IPS-20b (cell line): ENCODE measurements at regions not wholly inside any gene's neighbourhood (a gene's known extent, or its start where the extent isn't known, plus 50 kb on each side); places are given as distances from the start of the nearest gene placed in this dataset.

Experiments
- H3K27ac ChIP-seq: one replicate; pipeline ENCODE4 v1.5.1; 2013; ENCODE audit warnings: low read length
- H3K27me3 ChIP-seq: 2 replicates; pipeline ENCODE4 v1.6.1; 2013; ENCODE audit warnings: mild to moderate bottlenecking, low read length, inconsistent platforms; ENCODE audit not compliant: insufficient read depth
- H3K36me3 ChIP-seq: 2 replicates; pipeline ENCODE4 v1.6.1; 2013; ENCODE audit warnings: low read depth, mild to moderate bottlenecking, inconsistent platforms, low read length, moderate library complexity; ENCODE audit not compliant: insufficient read depth
- H3K4me1 ChIP-seq: 2 replicates; pipeline ENCODE4 v1.6.1; 2013; ENCODE audit warnings: mild to moderate bottlenecking, control low read depth, inconsistent platforms, low read length, moderate library complexity; ENCODE audit not compliant: insufficient read depth
- H3K4me3 ChIP-seq: 2 replicates; pipeline ENCODE4 v1.5.1; 2013; ENCODE audit warnings: mild to moderate bottlenecking, low read length, inconsistent platforms
- H3K9ac ChIP-seq: 2 replicates; pipeline ENCODE4 v1.6.1; 2013; ENCODE audit warnings: low read depth, mild to moderate bottlenecking, inconsistent platforms, low read length, moderate library complexity
- H3K9me3 ChIP-seq: 2 replicates; pipeline ENCODE4 v1.6.1; 2013; ENCODE audit warnings: mild to moderate bottlenecking, low read depth, low read length, inconsistent platforms; ENCODE audit not compliant: insufficient read depth

GRCh38 chr4:123286903-123287466 lies 109.6 kb upstream of the SPRY1 start:
- no peaks in the 10 kb centered on the region for H3K36me3 ChIP-seq
- peaks cover 13% of the 10 kb centered on the region; the same call in 1 of the 2 replicates for H3K9me3 ChIP-seq
- H3K27me3 ChIP-seq: no peaks in the 10 kb centered on the region
- no peak overlapping the region for H3K9ac ChIP-seq
- no peak overlapping the region for H3K4me3 ChIP-seq
- no peaks in the 10 kb centered on the region for H3K4me1 ChIP-seq
- H3K27ac ChIP-seq: no peak overlapping the region

- Histone ChIP-seq H3K4me1 (no peaks in the 10 kb centered on the region), H3K4me3 (no peak overlapping the region), H3K36me3 (no peaks in the 10 kb centered on the region), H3K9me3 (peaks cover 14% of the 10 kb centered on the region; the same call in 1 of the 2 replicates), H3K27ac (no peak overlapping the region), H3K27me3 (no peaks in the 10 kb centered on the region), H3K9ac (no peak overlapping the region)
Measured at GRCh38 chr4:123288309-123289025, 108.1 kb upstream of the SPRY1 start.

GRCh38 chr4:123291329-123291728 lies 105.3 kb upstream of the SPRY1 start:
- peaks cover 14% of the 10 kb centered on the region; the same call in 1 of the 2 replicates for H3K9me3 ChIP-seq
- no peaks in the 10 kb centered on the region for H3K36me3 ChIP-seq
- no peak overlapping the region for H3K4me3 ChIP-seq
- H3K9ac ChIP-seq: no peak overlapping the region
- no peak overlapping the region for H3K27ac ChIP-seq
- no peaks in the 10 kb centered on the region for H3K27me3 ChIP-seq
- no peaks in the 10 kb centered on the region for H3K4me1 ChIP-seq

- no peaks in the 10 kb centered on the region for H3K36me3 ChIP-seq
- no peak overlapping the region for H3K4me3 ChIP-seq
- no peaks in the 10 kb centered on the region for H3K27me3 ChIP-seq
- H3K4me1 ChIP-seq: peaks cover 24% of the 10 kb centered on the region; the same call in 1 of the 2 replicates
- no peaks in the 10 kb centered on the region for H3K9me3 ChIP-seq
- no peak overlapping the region for H3K27ac ChIP-seq
- H3K9ac ChIP-seq: no peak overlapping the region
Measured at GRCh38 chr4:123297836-123298235, 98.8 kb upstream of the SPRY1 start.

GRCh38 chr4:123298261-123298660 lies 98.3 kb upstream of the SPRY1 start:
- Histone ChIP-seq H3K9me3 (no peaks in the 10 kb centered on the region), H3K36me3 (no peaks in the 10 kb centered on the region), H3K27ac (no peak overlapping the region)

GRCh38 chr4:123298801-123299200 lies 97.8 kb upstream of the SPRY1 start:
- H3K4me1 ChIP-seq: peaks cover 27% of the 10 kb centered on the region; the same call in 1 of the 2 replicates
- H3K9me3 ChIP-seq: no peaks in the 10 kb centered on the region
- H3K36me3 ChIP-seq: no peaks in the 10 kb centered on the region
- H3K27me3 ChIP-seq: no peaks in the 10 kb centered on the region
- H3K9ac ChIP-seq: no peak overlapping the region
- H3K4me3 ChIP-seq: no peak overlapping the region
- H3K27ac ChIP-seq: no peak overlapping the region

More at GRCh38 chr4:123298261-123298660, 98.3 kb upstream of the SPRY1 start:
- no peak overlapping the region for H3K4me3 ChIP-seq
- no peak overlapping the region for H3K9ac ChIP-seq
- no peaks in the 10 kb centered on the region for H3K27me3 ChIP-seq
- H3K4me1 ChIP-seq: peaks cover 24% of the 10 kb centered on the region; the same call in 1 of the 2 replicates

- Histone ChIP-seq H3K27me3 (no peaks in the 10 kb centered on the region), H3K27ac (no peak overlapping the region), H3K36me3 (no peaks in the 10 kb centered on the region), H3K4me3 (no peak overlapping the region), H3K9me3 (no peaks in the 10 kb centered on the region), H3K9ac (no peak overlapping the region), H3K4me1 (peaks cover 29% of the 10 kb centered on the region; the same call in 1 of the 2 replicates)
Measured at GRCh38 chr4:123299212-123299691, 97.3 kb upstream of the SPRY1 start.

- Histone ChIP-seq H3K4me3 (no peak overlapping the region), H3K9ac (no peak overlapping the region), H3K4me1 (peaks cover 40% of the 10 kb centered on the region; the same call in 1 of the 2 replicates)
Measured at GRCh38 chr4:123300222-123301039, 96.2 kb upstream of the SPRY1 start.

GRCh38 chr4:123301923-123302322 lies 94.7 kb upstream of the SPRY1 start:
- Histone ChIP-seq H3K27ac (no peak overlapping the region), H3K36me3 (no peaks in the 10 kb centered on the region), H3K9ac (no peak overlapping the region), H3K4me3 (no peak overlapping the region), H3K9me3 (no peaks in the 10 kb centered on the region), H3K27me3 (peaks cover 15% of the 10 kb centered on the region), H3K4me1 (peaks cover 44% of the 10 kb centered on the region; the same call in 1 of the 2 replicates)

More at GRCh38 chr4:123300222-123301039, 96.2 kb upstream of the SPRY1 start:
- Histone ChIP-seq H3K27ac (no peak overlapping the region), H3K27me3 (peaks cover 7% of the 10 kb centered on the region), H3K36me3 (no peaks in the 10 kb centered on the region), H3K9me3 (no peaks in the 10 kb centered on the region)

- H3K4me1 ChIP-seq: peaks cover 32% of the 10 kb centered on the region; the same call in 1 of the 2 replicates
- H3K9ac ChIP-seq: no peak overlapping the region; the same call in 1 of the 2 replicates
- H3K9me3 ChIP-seq: peaks cover 3% of the 10 kb centered on the region; the same call in 1 of the 2 replicates
- peak overlapping the region; percentile 37; the same call in 1 of the 2 replicates for H3K4me3 ChIP-seq
- H3K27ac ChIP-seq: no peak overlapping the region
- peaks cover 15% of the 10 kb centered on the region for H3K27me3 ChIP-seq
- H3K36me3 ChIP-seq: peaks cover 4% of the 10 kb centered on the region; the same call in 1 of the 2 replicates
Measured at GRCh38 chr4:123304151-123304964, 92.2 kb upstream of the SPRY1 start.
